Fibroblast of the aortic adventitia (primary cell): ENCODE measurements at regions not wholly inside any gene's neighbourhood (a gene's known extent, or its start where the extent isn't known, plus 50 kb on each side); places are given as distances from the start of the nearest gene placed in this dataset.

Experiments
- DNase-seq: peaks from one replicate; pipeline ENCODE4 v3.0.0-alpha.2; 2010; ENCODE audit warnings: low read depth
- H3K4me3 ChIP-seq: 2 replicates; pipeline ENCODE4 v1.5.1; 2011; ENCODE audit warnings: low read depth, mild to moderate bottlenecking, control low read depth, low read length, moderate library complexity
- CTCF ChIP-seq: IDR thresholded peaks from 2 replicates; pipeline ENCODE4 v1.5.1; 2011; ENCODE audit warnings: mild to moderate bottlenecking, low read length, control low read depth, inconsistent platforms; ENCODE audit not compliant: insufficient read depth

GRCh38 chr5:92371171-92371888 is 988.2 kb upstream of the ARRDC3 start:
- no peak for TF ChIP-seq CTCF
- no peak overlapping the region for H3K4me3 ChIP-seq
- DNase-seq: no peak

GRCh38 chr5:92370032-92370431 is 986.9 kb upstream of the ARRDC3 start:
- no peak overlapping the region for H3K4me3 ChIP-seq
- DNase-seq: no peak
- TF ChIP-seq CTCF: no peak

GRCh38 chr5:92369587-92369986 is 986.5 kb upstream of the ARRDC3 start:
- H3K4me3 ChIP-seq: no peak overlapping the region
- DNase-seq: no peak
- no peak for TF ChIP-seq CTCF

GRCh38 chr5:92364986-92365550 is 982.0 kb upstream of the ARRDC3 start:
- peak; percentile 87 for DNase-seq
- H3K4me3 ChIP-seq: no peak overlapping the region
- no peak for TF ChIP-seq CTCF

- TF ChIP-seq CTCF: no peak
- DNase-seq: peak; percentile 5
- H3K4me3 ChIP-seq: no peak overlapping the region
Observed at GRCh38 chr5:92353107-92354030, 970.3 kb upstream of the ARRDC3 start.

- H3K4me3 ChIP-seq: no peak overlapping the region
- TF ChIP-seq CTCF: no peak
- DNase-seq: peak; percentile 49
Observed at GRCh38 chr5:92337772-92338234, 954.7 kb upstream of the ARRDC3 start.
